ENCODE measurements at regions not wholly inside any gene's neighbourhood (a gene's known extent, or its start where the extent isn't known, plus 50 kb on each side); places are given as distances from the start of the nearest gene placed in this dataset.

- TF ChIP-seq U2AF1 (optimal IDR thresholded peaks at IDR 0.05; ENCODE audit: low read depth, low read length) (no peak), RARG (CRISPR knock-in tag; IDR thresholded peaks at IDR 0.05; ENCODE audit: low read depth) (no peak)
Observed at GRCh38 chr11:119897576-119897975, 168.6 kb upstream of the NECTIN1 start (continued).

- no peak overlapping the region for H3K9ac ChIP-seq (ENCODE audit: insufficient read depth, low read depth, low read length)
- no peak for ATAC-seq
- intact Hi-C loops (cut with micrococcal nuclease; ENCODE audit: unreplicated experiment), result no loop called here
- FAIRE-seq, result no peak
- no TSS peak for BruUV-seq (replicated peaks)
- H3K9me3 ChIP-seq (ENCODE audit: low read length), result no peaks in the 10 kb centered on the region
- H3K27me3 ChIP-seq (ENCODE audit: control insufficient read depth in 1 of 2, insufficient read depth in 2 of 2, low read length in 2 of 2), result peaks cover 1 to 25% of the 10 kb centered on the region in 2 experiments; a peak in 4 of 5 replicates
- no peak overlapping the region for H2AFZ ChIP-seq (ENCODE audit: low read length)
- no peak overlapping the region for H3K4me2 ChIP-seq (ENCODE audit: low read depth, low read length)
- H3K36me3 ChIP-seq (replicated peaks in 1 of 2; ENCODE audit: control insufficient read depth in 1 of 2, insufficient read depth in 2 of 2, low read length in 2 of 2), result no peaks in the 10 kb centered on the region
- no peak overlapping the region for H3K4me3 ChIP-seq (replicated peaks in 1 of 3; ENCODE audit: insufficient read depth in 1 of 3, low read depth in 2 of 3, low read length in 3 of 3)
- POLR2A ChIA-PET, result no interaction called here
- no peaks in the 10 kb centered on the region for H4K20me1 ChIP-seq (ENCODE audit: insufficient read depth, low read length)
- no peak for DNase-seq (ENCODE audit: low spot score)
- no peak overlapping the region for H3K27ac ChIP-seq (ENCODE audit: extremely low read length, insufficient read depth, low read length)
- CTCF ChIA-PET (ENCODE audit: low intra/inter-chr PET ratio, low total read pairs), result no interaction called here
- no peaks in the 10 kb centered on the region for H3K79me2 ChIP-seq (ENCODE audit: insufficient read depth, low read length)
- TF ChIP-seq TIGD3 (CRISPR knock-in tag; IDR thresholded peaks at IDR 0.05; ENCODE audit: borderline replicate concordance) (no peak), ZNF850 (CRISPR knock-in tag; conservative IDR thresholded peaks at IDR 0.05) (no peak)
- WGBS (ENCODE audit: low lambda C conversion rate), result 14% methylated on average over 2 of the region's 2 CpGs
- in situ Hi-C loops (cut with HindIII; ENCODE audit: extremely low pct_ligation_motif_present, low pct_unique_long_range_greater_than_20kb), result no loop called here
- no peaks in the 10 kb centered on the region for H3K4me1 ChIP-seq (ENCODE audit: insufficient read depth, low read length)
Observed at GRCh38 chr11:119897046-119897440, 168.0 kb upstream of the NECTIN1 start.

GRCh38 chr11:119896387-119897045 is 167.5 kb upstream of the NECTIN1 start:
- FAIRE-seq (no peak), ATAC-seq (no peak), DNase-seq (ENCODE audit: low spot score) (no peak)
- H3K27ac ChIP-seq (ENCODE audit: extremely low read length, insufficient read depth, low read length), result no peak overlapping the region
- no peaks in the 10 kb centered on the region for H3K36me3 ChIP-seq (replicated peaks in 1 of 2; ENCODE audit: control insufficient read depth in 1 of 2, insufficient read depth in 2 of 2, low read length in 2 of 2)
- H3K4me2 ChIP-seq (ENCODE audit: low read depth, low read length), result no peak overlapping the region
- H3K4me1 ChIP-seq (ENCODE audit: insufficient read depth, low read length), result no peaks in the 10 kb centered on the region
- CTCF ChIA-PET (ENCODE audit: low intra/inter-chr PET ratio, low total read pairs), result no interaction called here
- WGBS (ENCODE audit: low lambda C conversion rate), result 33% methylated on average over 8 of the region's 8 CpGs
- peaks cover 1 to 30% of the 10 kb centered on the region in 2 experiments; a peak in 4 of 5 replicates for H3K27me3 ChIP-seq (ENCODE audit: control insufficient read depth in 1 of 2, insufficient read depth in 2 of 2, low read length in 2 of 2)
- no peaks in the 10 kb centered on the region for H3K79me2 ChIP-seq (ENCODE audit: insufficient read depth, low read length)
- in situ Hi-C loops (cut with HindIII; ENCODE audit: extremely low pct_ligation_motif_present, low pct_unique_long_range_greater_than_20kb), result no loop called here
- no peak overlapping the region for H3K4me3 ChIP-seq (replicated peaks in 1 of 3; ENCODE audit: insufficient read depth in 1 of 3, low read depth in 2 of 3, low read length in 3 of 3)
- POLR2A ChIA-PET, result no interaction called here
- H4K20me1 ChIP-seq (ENCODE audit: insufficient read depth, low read length), result no peaks in the 10 kb centered on the region
- H3K9me3 ChIP-seq (ENCODE audit: low read length), result no peaks in the 10 kb centered on the region
- no peak overlapping the region for H2AFZ ChIP-seq (ENCODE audit: low read length)
- intact Hi-C loops (cut with micrococcal nuclease; ENCODE audit: unreplicated experiment), result no loop called here
- no peak overlapping the region for H3K9ac ChIP-seq (ENCODE audit: insufficient read depth, low read depth, low read length)
- BruUV-seq (replicated peaks), result no TSS peak
- TF ChIP-seq HNF1B (CRISPR knock-in tag; IDR thresholded peaks at IDR 0.05) (no peak), FOXP4 (CRISPR knock-in tag; IDR thresholded peaks at IDR 0.05) (no peak), HNRNPLL (IDR thresholded peaks at IDR 0.05; ENCODE audit: low read depth, low read length, poor library complexity, severe bottlenecking) (no peak), SUZ12 (IDR thresholded peaks at IDR 0.05; ENCODE audit: low read depth, low read length) (no peak)

All from HepG2 (cell line).